ENCODE measurements at regions not wholly inside any gene's neighbourhood (a gene's known extent, or its start where the extent isn't known, plus 50 kb on each side); places are given as distances from the start of the nearest gene placed in this dataset.

GRCh38 chr7:57328963-57329362 lies 121.0 kb upstream of the ZNF716 start:
- Histone ChIP-seq H3K4ac (replicated peaks; ENCODE audit: insufficient read length, low read depth, low read length) (no peak overlapping the region), H2BK12ac (ENCODE audit: low read depth, low read length) (no peak overlapping the region), H3K56ac (replicated peaks; ENCODE audit: insufficient read length, low read depth, low read length) (no peak overlapping the region), H3K23ac (ENCODE audit: insufficient read length) (no peak overlapping the region), H2BK20ac (ENCODE audit: low read length) (no peak overlapping the region), H3K14ac (ENCODE audit: insufficient read length) (no peak overlapping the region), H2BK5ac (ENCODE audit: low read depth, low read length) (no peak overlapping the region), H3K27me3 (replicated peaks in 1 of 4; ENCODE audit: control insufficient read depth in 3 of 4, extremely low read depth in 1 of 4, insufficient read depth in 3 of 4, low read length in 3 of 4) (peaks cover 0 to 1% (median 0%) of the 10 kb centered on the region in 4 experiments; a peak in 1 of 7 replicates), H3K36me3 (ENCODE audit: control insufficient read depth in 2 of 4, insufficient read depth in 4 of 4, low read length in 3 of 4) (no peaks in the 10 kb centered on the region), H3K27ac (ENCODE audit: low read depth, low read length) (no peak overlapping the region), H2BK15ac (ENCODE audit: low read length) (no peak overlapping the region), H3K79me2 (ENCODE audit: control insufficient read depth in 1 of 2, insufficient read depth in 2 of 2, low read length in 2 of 2) (no peaks in the 10 kb centered on the region), H3K4me2 (ENCODE audit: insufficient read depth in 1 of 2, low read depth in 2 of 2, low read length in 2 of 2) (no peak overlapping the region), H3K9ac (replicated peaks in 1 of 4; ENCODE audit: extremely low read depth in 1 of 4, low read depth in 3 of 4, low read length in 3 of 4) (no peak overlapping the region), H2AK5ac (ENCODE audit: low read depth, low read length) (no peak overlapping the region), H3K79me1 (ENCODE audit: low read depth, low read length) (no peaks in the 10 kb centered on the region), H4K8ac (ENCODE audit: extremely low read depth, insufficient read depth, low read length) (no peak overlapping the region), H3K18ac (ENCODE audit: extremely low read depth, low read length) (no peak overlapping the region), H2BK120ac (replicated peaks; ENCODE audit: low read depth, low read length) (no peak overlapping the region), H4K20me1 (replicated peaks in 1 of 2; ENCODE audit: control insufficient read depth in 1 of 2, insufficient read depth in 2 of 2, low read length in 2 of 2) (no peaks in the 10 kb centered on the region), H3K23me2 (ENCODE audit: low read depth, low read length) (no peaks in the 10 kb centered on the region), H3K4me1 (replicated peaks in 1 of 4; ENCODE audit: control insufficient read depth in 3 of 4, insufficient read depth in 4 of 4, low read length in 3 of 4) (no peaks in the 10 kb centered on the region), H4K5ac (ENCODE audit: insufficient read length, low read depth, low read length) (no peak overlapping the region), H2AFZ (ENCODE audit: low read length) (no peak overlapping the region), H3K9me3 (ENCODE audit: insufficient read depth in 2 of 2, low read depth in 1 of 2, low read length in 1 of 2) (peaks cover 42 to 81% of the 10 kb centered on the region in 2 experiments), H3K4me3 (ENCODE audit: extremely low read depth in 1 of 4, insufficient read depth in 2 of 4, low read depth in 3 of 4, low read length in 4 of 4) (no peak overlapping the region), H4K91ac (replicated peaks; ENCODE audit: insufficient read length, low read length) (no peak overlapping the region)
- no peak for FAIRE-seq
- WGBS, 2 experiments (ENCODE audit: extremely low coverage in 1 of 2, insufficient coverage in 1 of 2, insufficient read length in 1 of 2, insufficient replicate concordance in 2 of 2, low coverage in 1 of 2, low lambda C conversion rate in 2 of 2, missing lambda C conversion rate in 1 of 2), result 57% methylated on average over 3 of the region's 3 CpGs; no CpG with 5 or more reads in 1 of the 2 experiments
- DNase-seq (ENCODE audit: low read depth in 1 of 2, low spot score in 2 of 2), result no peak
- ChIA-PET CTCF (ENCODE audit: partially characterized antibody) (no interaction called here), POLR2A (ENCODE audit: partially characterized antibody) (no interaction called here)
- TF ChIP-seq ATF2 (IDR thresholded peaks at IDR 0.05; ENCODE audit: low read length) (no peak), SAP30 (IDR thresholded peaks at IDR 0.05; ENCODE audit: insufficient read depth, insufficient replicate concordance, low read length) (no peak), CREB1 (IDR thresholded peaks at IDR 0.05) (no peak), EZH2 (IDR thresholded peaks at IDR 0.05; ENCODE audit: low read depth, low read length, severe bottlenecking) (no peak), TBP (IDR thresholded peaks at IDR 0.05; ENCODE audit: low read depth, low read length) (no peak), RAD21 (IDR thresholded peaks at IDR 0.05 in 1 of 2, conservative IDR thresholded peaks at IDR 0.05 in 1 of 2; ENCODE audit: low read depth in 2 of 2, low read length in 2 of 2) (no peak), TCF12 (IDR thresholded peaks at IDR 0.05; ENCODE audit: low read depth, low read length) (no peak), YY1 (IDR thresholded peaks at IDR 0.05; ENCODE audit: low read depth, low read length) (no peak), GABPA (IDR thresholded peaks at IDR 0.05; ENCODE audit: borderline replicate concordance, insufficient read depth, low read length) (no peak)
- TF ChIP-seq, protein P1, sequence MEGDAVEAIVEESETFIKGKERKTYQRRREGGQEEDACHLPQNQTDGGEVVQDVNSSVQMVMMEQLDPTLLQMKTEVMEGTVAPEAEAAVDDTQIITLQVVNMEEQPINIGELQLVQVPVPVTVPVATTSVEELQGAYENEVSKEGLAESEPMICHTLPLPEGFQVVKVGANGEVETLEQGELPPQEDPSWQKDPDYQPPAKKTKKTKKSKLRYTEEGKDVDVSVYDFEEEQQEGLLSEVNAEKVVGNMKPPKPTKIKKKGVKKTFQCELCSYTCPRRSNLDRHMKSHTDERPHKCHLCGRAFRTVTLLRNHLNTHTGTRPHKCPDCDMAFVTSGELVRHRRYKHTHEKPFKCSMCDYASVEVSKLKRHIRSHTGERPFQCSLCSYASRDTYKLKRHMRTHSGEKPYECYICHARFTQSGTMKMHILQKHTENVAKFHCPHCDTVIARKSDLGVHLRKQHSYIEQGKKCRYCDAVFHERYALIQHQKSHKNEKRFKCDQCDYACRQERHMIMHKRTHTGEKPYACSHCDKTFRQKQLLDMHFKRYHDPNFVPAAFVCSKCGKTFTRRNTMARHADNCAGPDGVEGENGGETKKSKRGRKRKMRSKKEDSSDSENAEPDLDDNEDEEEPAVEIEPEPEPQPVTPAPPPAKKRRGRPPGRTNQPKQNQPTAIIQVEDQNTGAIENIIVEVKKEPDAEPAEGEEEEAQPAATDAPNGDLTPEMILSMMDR (IDR thresholded peaks at IDR 0.05; ENCODE audit: control extremely low read depth in 1 of 3, insufficient read depth in 1 of 3, low read depth in 1 of 3, low read length in 3 of 3), result no peak

Measured in H1 (cell line).